Memory B cell (primary cell): ENCODE measurements at regions not wholly inside any gene's neighbourhood (a gene's known extent, or its start where the extent isn't known, plus 50 kb on each side); places are given as distances from the start of the nearest gene placed in this dataset.

Experiments
- ATAC-seq: fragments of 150-1000 bp; cut with Tn5 transposase; 2 replicates; pipeline ENCODE4 v1.10.0; 2021; ENCODE audit warnings: low read depth, mild to moderate bottlenecking, moderate library complexity
- DNase-seq, 2 donors: peaks; one replicate each; pipeline ENCODE4 v3.0.0; 2022; ENCODE audit warnings: low spot score in 2 of 2
- H3K27ac Mint-ChIP-seq: one replicate; pipeline ENCODE4 v1.8.0; 2022; ENCODE audit warnings: mild to moderate bottlenecking, moderate library complexity, mixed read lengths
- H3K27me3 Mint-ChIP-seq: one replicate; pipeline ENCODE4 v1.8.0; 2022; ENCODE audit warnings: mixed read lengths
- H3K36me3 Mint-ChIP-seq: one replicate; pipeline ENCODE4 v1.8.0; 2022; ENCODE audit warnings: mild to moderate bottlenecking, mixed read lengths
- H3K4me1 Mint-ChIP-seq: one replicate; pipeline ENCODE4 v1.8.0; 2022; ENCODE audit warnings: mixed read lengths
- H3K4me3 Mint-ChIP-seq: one replicate; pipeline ENCODE4 v1.8.0; 2022; ENCODE audit warnings: mild to moderate bottlenecking, moderate library complexity, mixed read lengths
- H3K9me3 Mint-ChIP-seq: one replicate; pipeline ENCODE4 v1.8.0; 2022; ENCODE audit warnings: mixed read lengths

DNA sequence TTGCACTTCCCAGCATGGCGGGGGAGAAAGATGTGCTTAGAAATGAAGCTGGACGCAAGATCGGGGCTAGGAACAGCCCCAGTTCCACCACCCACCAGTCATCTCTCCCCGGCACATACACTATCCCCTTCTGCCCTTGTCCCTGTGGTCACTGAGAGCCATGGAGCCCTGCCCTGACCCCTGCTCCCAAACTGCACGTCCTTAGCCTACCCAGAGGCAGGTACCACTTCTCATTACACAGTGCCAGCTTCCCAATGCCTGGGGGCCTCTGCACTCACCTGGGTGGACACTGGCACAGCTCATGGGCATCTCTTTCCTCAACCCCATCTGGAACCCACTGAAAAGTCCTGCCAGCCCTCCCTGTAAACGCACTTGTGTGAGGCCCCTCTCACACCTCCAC lies 139.3 kb upstream of the PRR20G start:
- no peaks in the 10 kb centered on the region for H3K36me3 Mint-ChIP-seq
- H3K27me3 Mint-ChIP-seq = peaks cover 25% of the 10 kb centered on the region
- H3K4me1 Mint-ChIP-seq = peaks cover 3% of the 10 kb centered on the region
- ATAC-seq (no peak), DNase-seq (no peak)
- H3K4me3 Mint-ChIP-seq = no peak overlapping the region
- no peaks in the 10 kb centered on the region for H3K9me3 Mint-ChIP-seq
- H3K27ac Mint-ChIP-seq = no peak overlapping the region

DNA sequence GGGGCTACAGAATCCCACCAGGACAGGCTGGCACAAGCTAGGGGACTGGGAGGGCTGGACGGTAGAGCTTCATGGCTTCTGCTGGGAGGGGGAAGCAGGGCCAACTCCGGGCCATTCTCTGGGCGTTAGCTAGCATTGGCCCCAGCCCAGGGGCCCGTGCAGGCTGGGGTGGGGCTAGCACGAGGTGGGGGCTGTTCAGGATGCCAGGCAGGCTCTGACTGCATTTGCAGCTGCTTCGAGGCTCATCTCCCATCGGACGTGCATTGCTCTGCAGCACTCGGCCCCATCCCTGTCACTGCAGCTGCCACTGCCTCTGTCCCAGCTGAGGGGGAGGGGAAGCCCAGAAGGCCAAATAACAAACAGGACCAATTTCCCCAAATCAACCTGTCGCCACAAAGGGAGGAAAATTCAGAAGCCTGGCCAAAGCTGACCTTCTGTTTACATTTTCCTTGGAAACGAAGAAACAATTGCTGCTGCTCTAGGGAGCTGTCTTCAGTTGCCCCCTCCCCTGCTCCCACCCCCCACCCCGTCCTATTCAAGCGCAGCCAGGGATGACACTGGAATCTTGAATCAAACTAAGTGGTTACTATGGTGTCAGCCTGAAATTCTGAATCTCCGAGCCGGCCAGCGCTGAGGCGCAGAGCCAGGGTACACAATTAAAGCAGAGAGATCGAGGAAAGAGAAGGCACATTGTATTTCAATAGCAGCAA lies 138.8 kb upstream of the PRR20G start:
- Mint-ChIP-seq H3K27ac (no peak overlapping the region), H3K9me3 (no peaks in the 10 kb centered on the region), H3K4me3 (no peak overlapping the region), H3K27me3 (peaks cover 25% of the 10 kb centered on the region), H3K4me1 (peaks cover 3% of the 10 kb centered on the region), H3K36me3 (no peaks in the 10 kb centered on the region)
- ATAC-seq = no peak
- DNase-seq = no peak

DNA sequence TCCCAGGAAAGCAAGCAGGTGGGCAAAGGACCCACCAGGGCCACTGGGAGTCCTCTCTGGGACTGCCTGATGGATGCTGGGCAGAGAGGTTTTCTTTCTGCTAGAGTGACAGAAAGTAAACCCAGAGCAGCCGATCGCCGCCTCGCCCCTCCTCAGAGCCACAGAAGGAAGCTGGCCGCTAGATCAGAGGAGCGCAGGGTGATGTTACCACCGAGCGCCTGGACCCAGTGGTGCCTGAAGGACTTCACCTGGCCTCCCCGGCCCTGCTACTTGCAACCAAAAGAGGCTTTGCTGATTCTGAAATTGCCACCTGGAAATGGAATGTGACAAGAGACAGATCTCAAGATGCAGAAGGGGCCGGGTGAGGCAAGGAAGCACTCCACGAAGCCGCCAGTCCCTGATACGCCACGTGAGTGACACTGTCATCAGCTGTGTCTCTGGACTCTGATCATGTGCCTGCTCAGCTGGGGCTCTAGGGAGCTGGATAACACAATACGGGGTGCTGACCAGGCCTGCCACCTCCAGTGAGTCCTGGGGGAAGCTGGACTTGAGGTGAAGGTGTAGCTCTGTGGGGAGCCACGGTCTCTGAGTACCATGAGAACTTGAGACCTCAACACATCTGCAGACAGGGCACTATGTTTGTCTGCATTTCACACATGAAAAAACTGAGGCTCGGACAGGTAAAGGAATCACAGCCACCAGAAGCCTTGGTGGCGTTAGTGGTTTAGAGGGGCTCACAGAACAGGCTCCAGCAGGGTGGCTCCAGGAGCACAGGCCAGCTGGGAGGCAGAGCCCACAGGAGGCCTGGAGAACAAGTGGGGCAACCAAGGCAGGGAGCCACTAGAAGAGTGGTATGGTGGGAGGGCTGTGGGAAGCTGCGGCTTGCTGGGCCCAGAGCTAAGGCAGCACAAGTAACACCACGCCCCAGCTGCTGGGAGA lies 137.9 kb upstream of the PRR20G start:
- no peaks in the 10 kb centered on the region for H3K9me3 Mint-ChIP-seq
- H3K4me1 Mint-ChIP-seq = peaks cover 3% of the 10 kb centered on the region
- ATAC-seq = no peak
- H3K27ac Mint-ChIP-seq = no peak overlapping the region
- H3K27me3 Mint-ChIP-seq = peaks cover 23% of the 10 kb centered on the region
- no peaks in the 10 kb centered on the region for H3K36me3 Mint-ChIP-seq
- H3K4me3 Mint-ChIP-seq = no peak overlapping the region
- no peak for DNase-seq

DNA sequence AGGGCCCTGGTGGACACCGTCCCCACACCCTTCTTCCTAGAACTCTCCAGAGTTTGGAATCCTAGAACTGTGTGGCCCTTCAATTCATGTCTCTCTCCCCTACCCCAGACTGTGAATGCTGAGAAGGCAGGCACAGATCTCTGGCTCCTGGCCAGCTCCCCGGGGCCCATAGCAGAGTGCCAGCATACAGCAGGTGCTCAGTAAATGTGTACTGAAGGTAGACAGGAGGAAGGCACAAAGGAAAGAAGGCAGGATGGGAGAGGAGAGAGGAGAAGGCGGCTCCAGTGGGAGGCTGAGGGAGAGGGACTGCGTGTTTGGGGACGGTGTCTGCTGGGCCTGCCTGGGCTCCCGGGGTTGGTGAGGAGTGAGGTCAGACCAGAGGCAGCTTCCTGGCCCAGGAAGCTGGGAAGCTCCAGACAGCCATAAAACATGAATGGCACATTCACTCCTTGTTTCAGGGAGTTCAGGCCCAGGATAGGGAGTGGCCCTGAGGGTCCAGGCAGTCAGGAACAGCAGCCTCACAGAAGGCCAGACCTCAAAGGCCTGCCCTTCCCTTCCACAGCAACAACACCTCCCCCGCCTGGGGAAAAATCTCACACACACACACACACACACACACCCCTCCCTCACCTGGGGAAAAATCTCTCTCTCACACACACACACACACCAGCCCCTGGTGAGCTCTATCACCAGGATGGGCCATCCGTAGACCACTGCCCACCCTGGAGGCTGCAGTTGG lies 137.1 kb upstream of the PRR20G start:
- H3K4me3 Mint-ChIP-seq = no peak overlapping the region
- DNase-seq (peak in 1 of 2 donors; percentile 2), ATAC-seq (no peak)
- peaks cover 3% of the 10 kb centered on the region for H3K4me1 Mint-ChIP-seq
- H3K9me3 Mint-ChIP-seq = no peaks in the 10 kb centered on the region
- no peak overlapping the region for H3K27ac Mint-ChIP-seq
- no peaks in the 10 kb centered on the region for H3K36me3 Mint-ChIP-seq
- peaks cover 23% of the 10 kb centered on the region for H3K27me3 Mint-ChIP-seq

DNA sequence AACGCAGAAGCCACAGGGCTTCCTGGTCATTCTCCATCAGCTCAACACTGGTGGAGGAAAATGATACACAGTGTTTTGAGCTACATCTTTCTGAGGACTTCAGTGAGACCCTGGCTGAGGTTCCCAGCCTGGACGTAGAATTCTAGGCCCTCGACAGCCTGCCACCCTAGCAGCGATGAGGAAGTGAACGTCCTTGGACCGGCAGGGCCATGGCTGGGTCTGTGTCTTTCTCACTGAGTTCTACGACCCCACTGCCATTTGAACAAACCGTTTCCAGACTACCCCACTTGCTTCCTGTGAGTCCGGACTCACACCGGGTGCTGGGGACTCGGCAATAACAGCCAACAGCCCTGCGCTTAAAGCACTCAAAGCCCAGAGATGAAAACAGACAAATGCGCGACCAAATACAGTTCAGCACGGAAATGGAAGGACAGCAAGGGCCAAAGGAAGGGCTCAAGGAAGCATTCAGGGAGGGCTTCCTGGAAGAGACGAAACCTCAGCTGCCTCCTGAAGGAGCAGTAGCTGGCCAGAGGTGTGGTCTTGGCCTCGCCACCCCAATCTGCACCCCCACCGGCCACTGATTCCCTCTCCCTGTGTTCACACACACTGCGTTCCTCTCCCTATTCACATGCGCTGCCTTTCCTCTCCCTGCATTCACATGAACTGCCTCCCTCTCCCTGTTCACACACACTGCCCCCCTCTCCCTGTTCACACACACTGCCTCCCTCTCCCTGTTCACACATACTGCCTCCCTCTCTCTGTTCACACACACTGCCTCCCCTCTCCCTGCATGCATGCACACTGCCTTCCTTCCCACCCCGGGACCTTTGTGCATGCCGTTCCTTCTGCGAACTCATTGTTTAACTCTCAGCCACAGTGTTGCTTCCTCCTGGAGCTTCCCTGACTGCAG lies 136.3 kb upstream of the PRR20G start:
- ATAC-seq = no peak
- H3K36me3 Mint-ChIP-seq = no peaks in the 10 kb centered on the region
- no peak overlapping the region for H3K27ac Mint-ChIP-seq
- DNase-seq = peak in 1 of 2 donors; percentile 4
- no peak overlapping the region for H3K4me3 Mint-ChIP-seq
- peaks cover 24% of the 10 kb centered on the region for H3K27me3 Mint-ChIP-seq
- H3K4me1 Mint-ChIP-seq = peaks cover 3% of the 10 kb centered on the region
- no peaks in the 10 kb centered on the region for H3K9me3 Mint-ChIP-seq

DNA sequence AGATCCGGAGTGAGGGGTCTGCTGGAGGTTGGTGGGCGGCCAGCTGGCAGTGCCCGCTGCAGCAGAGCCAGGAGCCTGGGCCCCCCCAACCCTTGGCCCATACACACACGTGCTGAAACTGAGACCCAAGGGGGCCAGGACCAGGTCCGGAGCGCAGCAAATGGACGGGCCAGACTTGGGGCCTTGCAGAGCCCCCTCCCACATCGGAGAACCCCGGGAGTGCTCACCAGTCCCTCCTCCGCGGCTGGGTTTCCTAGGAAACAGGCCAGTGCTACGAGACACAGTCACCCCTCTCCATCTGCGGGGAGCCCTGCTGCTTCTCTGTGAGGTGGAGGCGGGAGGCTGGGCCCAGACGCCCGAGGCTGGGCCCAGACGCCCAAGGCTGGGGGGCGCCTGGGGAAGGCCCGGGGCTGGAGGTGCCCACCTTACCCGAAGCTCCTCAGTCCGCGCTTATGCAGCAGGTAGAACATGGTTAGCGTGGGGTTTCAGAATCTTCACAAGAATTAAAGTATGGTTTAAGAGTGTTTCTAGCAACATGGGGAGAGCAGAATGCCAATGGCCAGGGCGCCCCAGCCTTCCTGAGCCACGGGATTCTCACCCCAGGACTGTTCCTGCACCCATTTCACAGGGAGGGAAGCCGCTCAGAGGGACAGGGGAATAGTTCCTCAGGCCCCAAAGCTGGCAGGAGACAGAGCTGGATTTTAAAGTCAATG lies 135.0 kb upstream of the PRR20G start:
- peak in 1 of 2 donors; percentile 7 for DNase-seq
- H3K27me3 Mint-ChIP-seq = peaks cover 23% of the 10 kb centered on the region
- peaks cover 3% of the 10 kb centered on the region for H3K4me1 Mint-ChIP-seq

DNA sequence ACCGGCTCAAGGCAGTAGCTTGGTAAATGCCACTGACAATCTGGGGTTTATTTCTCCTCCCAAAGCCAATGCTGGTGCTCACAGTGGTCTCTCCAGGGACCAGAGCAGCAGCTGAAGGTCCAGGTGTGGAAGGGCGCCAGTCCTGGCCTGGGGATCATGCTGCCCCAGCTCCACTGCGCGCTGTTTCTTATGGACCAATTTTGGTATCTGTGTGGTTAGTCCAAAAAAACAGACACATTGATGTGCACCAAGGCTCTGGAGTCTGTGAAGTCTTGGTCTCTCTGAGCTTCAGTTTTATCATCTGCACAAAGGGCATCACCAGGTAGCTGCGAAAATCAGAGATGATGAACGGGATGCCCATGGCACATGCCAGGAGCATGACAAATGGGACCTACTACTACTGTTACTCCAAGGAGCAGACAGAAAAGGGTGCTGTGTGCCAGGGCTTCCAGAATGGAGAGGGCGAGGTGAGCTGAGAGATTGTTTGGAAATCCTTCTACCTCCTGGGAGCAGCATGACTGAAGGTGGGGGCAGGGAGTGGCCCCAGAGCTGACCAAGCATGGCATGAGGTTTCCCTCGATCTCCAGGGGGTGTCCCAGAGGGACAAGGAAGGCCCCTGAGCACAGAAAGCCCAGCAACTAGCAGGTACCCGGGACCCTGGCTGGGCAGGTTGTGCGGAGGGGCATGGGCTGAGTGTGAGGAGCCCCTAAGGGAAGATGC lies 134.3 kb upstream of the PRR20G start:
- ATAC-seq = no peak
- peaks cover 3% of the 10 kb centered on the region for H3K4me1 Mint-ChIP-seq
- H3K27me3 Mint-ChIP-seq = peaks cover 21% of the 10 kb centered on the region

More for the DNA sequence above, 135.0 kb upstream of the PRR20G start:
- no peak overlapping the region for H3K27ac Mint-ChIP-seq
- H3K36me3 Mint-ChIP-seq = no peaks in the 10 kb centered on the region
- no peak for ATAC-seq
- H3K9me3 Mint-ChIP-seq = no peaks in the 10 kb centered on the region
- no peak overlapping the region for H3K4me3 Mint-ChIP-seq

DNA sequence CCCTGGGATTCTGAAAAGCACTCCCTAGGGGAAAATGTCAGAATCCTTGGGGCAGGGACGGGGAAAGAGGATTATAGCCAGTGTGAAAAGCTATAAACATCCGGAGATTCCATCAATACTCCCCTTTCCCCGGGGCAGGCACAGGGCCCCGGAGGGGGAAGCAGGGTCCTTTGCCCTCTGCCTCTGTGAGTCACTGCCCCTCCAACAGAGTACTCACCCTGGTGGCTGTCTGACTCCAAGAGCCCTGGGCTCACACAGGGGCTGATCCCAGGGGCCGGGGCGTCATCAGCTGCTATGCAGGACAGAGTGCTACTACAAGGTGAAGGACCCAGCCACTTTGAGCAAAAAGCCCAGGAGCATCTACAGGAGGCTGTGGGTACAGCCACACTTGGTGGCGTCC lies 133.0 kb upstream of the PRR20G start:
- Mint-ChIP-seq H3K4me3 (no peak overlapping the region), H3K27ac (no peak overlapping the region), H3K36me3 (no peaks in the 10 kb centered on the region), H3K27me3 (peaks cover 25% of the 10 kb centered on the region), H3K4me1 (peaks cover 3% of the 10 kb centered on the region), H3K9me3 (no peaks in the 10 kb centered on the region)
- DNase-seq (no peak), ATAC-seq (no peak)

More for the DNA sequence above, 134.3 kb upstream of the PRR20G start:
- Mint-ChIP-seq H3K36me3 (no peaks in the 10 kb centered on the region), H3K27ac (no peak overlapping the region), H3K4me3 (no peak overlapping the region), H3K9me3 (no peaks in the 10 kb centered on the region)
- DNase-seq = peak in 1 of 2 donors; percentile 6

DNA sequence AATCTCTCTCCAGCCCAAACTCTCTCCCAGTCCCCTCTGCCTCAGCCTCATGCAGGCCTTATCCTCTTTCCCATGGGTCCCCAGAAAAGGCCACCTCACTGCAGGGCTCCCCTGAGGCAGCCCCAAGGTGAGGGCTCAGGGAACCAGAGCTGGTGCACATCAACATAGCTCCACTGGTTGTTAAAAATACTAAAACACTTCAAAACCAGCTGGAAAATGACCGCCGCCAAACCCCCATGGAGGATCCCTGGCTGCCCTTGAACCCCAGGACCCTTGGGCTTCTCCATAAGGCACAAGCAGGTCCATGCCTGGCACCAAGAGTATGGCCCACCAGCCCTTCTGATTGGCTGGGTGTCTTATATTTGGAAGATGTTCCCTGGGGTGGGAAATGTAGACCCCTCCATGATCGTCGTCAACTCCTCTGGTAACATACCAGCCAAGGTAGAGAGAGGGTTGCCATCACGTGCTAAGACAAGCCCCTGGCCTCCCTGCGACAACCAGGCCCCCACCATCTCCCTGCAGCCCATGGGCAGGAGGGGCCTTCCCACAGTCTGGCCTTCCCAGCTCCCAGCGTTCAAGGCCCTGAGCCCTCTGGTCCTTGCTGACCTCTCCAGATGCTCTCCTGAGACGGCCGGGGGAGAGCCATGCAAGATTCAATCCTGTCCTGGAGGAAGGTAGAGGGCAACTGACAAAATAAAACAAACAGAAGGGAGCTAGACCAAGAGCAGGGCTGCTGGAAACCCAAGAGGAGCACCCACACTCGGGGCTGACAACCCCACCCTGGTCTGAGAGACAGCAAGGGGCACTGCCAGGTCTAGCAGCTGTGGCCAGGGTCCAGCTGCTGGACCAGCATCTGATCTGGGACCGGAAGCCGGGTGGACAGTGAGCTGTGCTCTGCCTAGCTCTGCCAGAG lies 132.1 kb upstream of the PRR20G start:
- ATAC-seq = no peak
- Mint-ChIP-seq H3K27me3 (peaks cover 27% of the 10 kb centered on the region), H3K4me3 (no peak overlapping the region)

DNA sequence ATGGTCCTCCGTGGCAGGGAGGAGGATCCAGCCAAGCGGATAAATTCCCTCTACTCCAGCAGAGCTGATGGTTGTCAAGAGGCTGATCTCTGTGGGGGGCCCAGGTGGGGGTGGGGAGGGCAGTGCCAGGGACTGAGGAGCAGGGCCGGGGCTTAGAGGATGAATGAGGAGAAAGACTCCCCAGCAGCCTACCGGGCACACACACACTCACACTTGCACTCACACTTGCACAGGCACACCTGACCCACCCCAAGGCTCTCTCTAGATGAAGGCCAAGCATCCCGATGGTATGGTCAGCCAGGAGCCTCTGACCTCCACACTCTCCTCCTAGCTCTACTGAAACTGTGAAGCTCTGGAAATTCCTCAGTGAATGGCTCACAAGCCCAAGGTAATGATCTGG lies 131.3 kb upstream of the PRR20G start:
- Mint-ChIP-seq H3K4me1 (no peaks in the 10 kb centered on the region), H3K27me3 (peaks cover 21% of the 10 kb centered on the region), H3K9me3 (peaks cover 4% of the 10 kb centered on the region), H3K36me3 (no peaks in the 10 kb centered on the region), H3K27ac (no peak overlapping the region), H3K4me3 (no peak overlapping the region)
- no peak for DNase-seq
- no peak for ATAC-seq

More for the DNA sequence above, 132.1 kb upstream of the PRR20G start:
- DNase-seq = no peak
- Mint-ChIP-seq H3K27ac (no peak overlapping the region), H3K4me1 (peaks cover 3% of the 10 kb centered on the region), H3K36me3 (no peaks in the 10 kb centered on the region), H3K9me3 (peaks cover 4% of the 10 kb centered on the region)

DNA sequence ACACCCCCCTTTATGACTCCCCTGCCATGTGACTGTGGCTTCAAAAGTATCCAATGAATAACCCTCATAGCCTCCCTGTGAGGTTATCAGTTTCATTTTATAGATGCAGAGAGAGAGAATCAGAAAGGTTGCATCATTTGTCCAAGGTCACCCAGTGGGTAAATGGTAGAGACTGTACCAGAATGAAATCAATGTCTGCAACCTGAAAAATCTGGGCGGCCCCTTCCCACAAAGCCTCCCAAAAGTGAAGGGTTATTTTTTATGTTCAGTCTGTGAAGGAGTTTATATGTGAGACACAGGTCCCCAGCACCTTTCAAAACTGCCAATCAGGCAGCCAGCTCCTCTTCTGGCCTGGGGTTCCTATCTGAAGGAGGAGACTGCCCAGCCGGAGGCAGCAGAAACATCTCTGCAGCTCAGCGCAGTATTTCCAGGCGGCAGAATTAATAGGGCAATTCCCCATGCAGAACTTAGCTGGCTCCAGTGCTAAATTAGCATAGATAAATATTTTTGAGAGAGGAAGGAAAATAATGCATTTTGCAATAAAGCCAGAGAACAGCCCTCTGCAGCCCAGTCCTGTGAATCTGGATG lies 130.8 kb upstream of the PRR20G start:
- H3K27me3 Mint-ChIP-seq = peaks cover 23% of the 10 kb centered on the region
- H3K9me3 Mint-ChIP-seq = peaks cover 4% of the 10 kb centered on the region
- ATAC-seq (no peak), DNase-seq (no peak)
- no peak overlapping the region for H3K4me3 Mint-ChIP-seq
- H3K4me1 Mint-ChIP-seq = no peaks in the 10 kb centered on the region
- no peak overlapping the region for H3K27ac Mint-ChIP-seq
- H3K36me3 Mint-ChIP-seq = no peaks in the 10 kb centered on the region
